SK-N-SH (cell line): ENCODE measurements at regions not wholly inside any gene's neighbourhood (a gene's known extent, or its start where the extent isn't known, plus 50 kb on each side); places are given as distances from the start of the nearest gene placed in this dataset.

Experiments used
- CTCF ChIA-PET: fragments of 300-600, 350-600 bp; formaldehyde crosslinking; extraction: SDS; loops from one replicate; lab custom pipeline; 2021; lab: Yijun Ruan, JAX
- POLR2A ChIA-PET: fragments of 350-600 bp; sonication (Branson Sonifier 250); formaldehyde crosslinking; extraction: SDS; loops from one replicate; lab custom pipeline; 2020; ENCODE audit warnings: antibody characterized with exemption, inconsistent platforms; lab: Yijun Ruan, JAX
- DNase-seq: peaks from one replicate; pipeline ENCODE4 v3.0.0; 2012
- H2AFZ ChIP-seq: fragments of 200-600 bp; sonication (generic); 2 replicates; pipeline ENCODE4 v1.8.1; 2016; ENCODE audit warnings: antibody characterized with exemption, mild to moderate bottlenecking, low read depth
- H3F3A ChIP-seq: fragments of 200-600 bp; sonication (generic); replicated peaks from 2 replicates; pipeline ENCODE3; 2016; ENCODE audit warnings: antibody characterized with exemption, mild to moderate bottlenecking; ENCODE audit not compliant: insufficient read depth
- H3K27ac ChIP-seq, 2 experiments: fragments of 200-500 bp in 1 of 2; fragments of 200-600 bp in 1 of 2; sonication (Bioruptor generic) in 1 of 2; sonication (generic), shearing (Covaris generic) in 1 of 2; 2 replicates each; pipeline versions ENCODE4 v1.5.1 to v1.6.1; 2014 to 2016; ENCODE audit warnings: low read depth in 2 of 2, inconsistent platforms in 1 of 2, low read length in 1 of 2, mild to moderate bottlenecking in 1 of 2, mixed read lengths in 1 of 2
- H3K27me3 ChIP-seq: fragments of 200-600 bp; sonication (generic), shearing (Covaris generic); 2 replicates; pipeline ENCODE4 v1.6.1; 2016; ENCODE audit warnings: mixed run types; ENCODE audit not compliant: insufficient read depth
- H3K36me3 ChIP-seq, 2 experiments: fragments of 200-500 bp in 1 of 2; fragments of 200-600 bp in 1 of 2; sonication (Bioruptor generic) in 1 of 2; sonication (generic) in 1 of 2; replicated peaks in 1 of 2; 2 replicates each; pipeline versions ENCODE3 to v1.5.1; 2014 to 2016; ENCODE audit warnings: low read length in 1 of 2, mild to moderate bottlenecking in 1 of 2; ENCODE audit not compliant: insufficient read depth in 2 of 2, control insufficient read depth in 1 of 2
- H3K4me1 ChIP-seq, 2 experiments: fragments of 200-500 bp in 1 of 2; fragments of 200-600 bp in 1 of 2; sonication (Bioruptor generic) in 1 of 2; sonication (generic), shearing (Covaris generic) in 1 of 2; 2 replicates each; pipeline versions ENCODE4 v1.5.1 to v1.6.1; 2014 to 2016; ENCODE audit warnings: low read depth in 1 of 2, low read length in 1 of 2, mixed run types in 1 of 2; ENCODE audit not compliant: insufficient read depth in 2 of 2, control insufficient read depth in 1 of 2
- H3K4me2 ChIP-seq: fragments of 200-600 bp; sonication (generic), shearing (Covaris generic); 2 replicates; pipeline ENCODE4 v1.6.1; 2017; ENCODE audit warnings: mixed run types
- H3K4me3 ChIP-seq, 2 experiments: fragments of 200-500 bp in 1 of 2; fragments of 200-600 bp in 1 of 2; sonication (Bioruptor generic) in 1 of 2; sonication (generic), shearing (Covaris generic) in 1 of 2; 2 replicates each; pipeline versions ENCODE4 v1.5.1 to v1.8.1; 2014 to 2016; ENCODE audit warnings: low read depth in 2 of 2, inconsistent platforms in 1 of 2, low read length in 1 of 2, mild to moderate bottlenecking in 1 of 2, mixed read lengths in 1 of 2, moderate library complexity in 1 of 2
- H3K79me2 ChIP-seq: fragments of 200-600 bp; sonication (generic); 2 replicates; pipeline ENCODE4 v1.8.1; 2017; ENCODE audit warnings: mild to moderate bottlenecking; ENCODE audit not compliant: insufficient read depth
- H3K9ac ChIP-seq: fragments of 200-600 bp; sonication (generic); 2 replicates; pipeline ENCODE4 v1.6.1; 2017; ENCODE audit warnings: mixed run types
- H3K9me2 ChIP-seq: fragments of 200-600 bp; sonication (generic); 2 replicates; pipeline ENCODE4 v1.6.1; 2017; ENCODE audit warnings: mixed run types
- H3K9me3 ChIP-seq: fragments of 200-600 bp; sonication (generic); 2 replicates; pipeline ENCODE4 v1.6.1; 2017; ENCODE audit warnings: mixed run types, mild to moderate bottlenecking, moderate library complexity
- H4K20me1 ChIP-seq: fragments of 200-600 bp; sonication (generic); 2 replicates; pipeline ENCODE4 v1.6.1; 2017; ENCODE audit warnings: mild to moderate bottlenecking, mixed run types; ENCODE audit not compliant: insufficient read depth
- CHD2 ChIP-seq: fragments of 150-350 bp; IDR thresholded peaks from 2 replicates; pipeline ENCODE4 v1.6.1; 2018; ENCODE audit warnings: low read length; ENCODE audit not compliant: partially characterized antibody
- ELF1 ChIP-seq: IDR thresholded peaks from 2 replicates; pipeline ENCODE4 v1.4.0; 2012
- EP300 ChIP-seq, 2 experiments: IDR thresholded peaks; 2 replicates each; pipeline versions ENCODE4 v1.4.0 to v1.6.1; 2012; ENCODE audit warnings: borderline replicate concordance in 1 of 2, low read depth in 1 of 2, low read length in 1 of 2
- EZH2phosphoT487 ChIP-seq: fragments of 200-600 bp; sonication (generic); IDR thresholded peaks from 2 replicates; pipeline ENCODE4 v1.6.1; 2017; ENCODE audit warnings: low read depth, mixed run types, mild to moderate bottlenecking, antibody characterized with exemption, moderate library complexity, borderline replicate concordance
- FOXJ3 ChIP-seq: sonication (generic); formaldehyde crosslinking; IDR thresholded peaks from 2 replicates; pipeline ENCODE4 v1.5.1; 2020; ENCODE audit warnings: mild to moderate bottlenecking, missing genetic modification reagents
- FOXM1 ChIP-seq: IDR thresholded peaks from 2 replicates; pipeline ENCODE4 v1.4.0; 2012; ENCODE audit warnings: low read depth, mild to moderate bottlenecking
- GATA2 ChIP-seq: sonication (generic); formaldehyde crosslinking; IDR thresholded peaks from 2 replicates; pipeline ENCODE4 v1.5.0; 2020; ENCODE audit warnings: mild to moderate bottlenecking, missing genetic modification reagents
- MAX ChIP-seq: IDR thresholded peaks from 2 replicates; pipeline ENCODE4 v1.4.0; 2012; ENCODE audit warnings: low read depth
- NFIC ChIP-seq: IDR thresholded peaks from 2 replicates; pipeline ENCODE4 v1.4.0; 2012; ENCODE audit warnings: borderline replicate concordance
- NRF1 ChIP-seq: IDR thresholded peaks from 2 replicates; pipeline ENCODE4 v1.6.1; 2012; ENCODE audit warnings: low read depth, mild to moderate bottlenecking, low read length
- PBX3 ChIP-seq: IDR thresholded peaks from 2 replicates; pipeline ENCODE4; 2012
- POLR2AphosphoS5 ChIP-seq: IDR thresholded peaks from 2 replicates; pipeline ENCODE4 v1.6.1; 2012; ENCODE audit warnings: low read depth, low read length
- RCOR1 ChIP-seq: fragments of 150-350 bp; IDR thresholded peaks from 2 replicates; pipeline ENCODE4 v1.6.1; 2017; ENCODE audit warnings: antibody characterized with exemption, low read length
- REST ChIP-seq: IDR thresholded peaks from 2 replicates; pipeline ENCODE4 v1.6.1; 2012; ENCODE audit warnings: mild to moderate bottlenecking, low read depth, low read length, moderate library complexity
- RFX5 ChIP-seq: IDR thresholded peaks from 2 replicates; pipeline ENCODE4 v1.6.1; 2012; ENCODE audit warnings: mild to moderate bottlenecking, improper control_type of control experiment, low read length
- SIN3A ChIP-seq: IDR thresholded peaks from 2 replicates; pipeline ENCODE4 v1.6.1; 2012; ENCODE audit warnings: low read depth, mild to moderate bottlenecking, low read length, moderate library complexity, borderline replicate concordance
- USF1 ChIP-seq: IDR thresholded peaks from 2 replicates; pipeline ENCODE4 v1.4.0; 2012; ENCODE audit warnings: low read depth, borderline replicate concordance
- WGBS: methylation state at CpG from one replicate; pipeline ENCODE4 v1.1.6; 2017; ENCODE audit warnings: low lambda C conversion rate; 5-methylcytosine and 5-hydroxymethylcytosine counted together

GRCh38 chr5:142527234-142527633, 158.7 kb downstream of the FGF1 start:
- H3K9ac ChIP-seq, result no peak overlapping the region
- no peaks in the 10 kb centered on the region for H3K27me3 ChIP-seq
- H3K27ac ChIP-seq, result no peak overlapping the region
- no peaks in the 10 kb centered on the region for H4K20me1 ChIP-seq
- ChIA-PET POLR2A (no interaction called here), CTCF (interaction anchor here (1.1 kb wide), 1 partner anchor 376 kb away, joined by 3 read pairs; no protein-coding TSS in a partner anchor)
- no peaks in the 10 kb centered on the region for H3K9me3 ChIP-seq
- H3K79me2 ChIP-seq, result no peaks in the 10 kb centered on the region
- DNase-seq, result no peak
- H3K9me2 ChIP-seq, result no peaks in the 10 kb centered on the region
- no peaks in the 10 kb centered on the region for H3K36me3 ChIP-seq
- H3K4me2 ChIP-seq, result no peak overlapping the region
- no peak for TF ChIP-seq PBX3
- no peak for TF ChIP-seq SIN3A
- TF ChIP-seq RCOR1, result no peak
- TF ChIP-seq RFX5, result no peak
- TF ChIP-seq USF1, result no peak
- no peak for TF ChIP-seq CHD2
- TF ChIP-seq GATA2 (CRISPR knock-in tag), result no peak
- no peak for TF ChIP-seq POLR2AphosphoS5
- TF ChIP-seq FOXM1, result no peak
- TF ChIP-seq NRF1, result no peak
- TF ChIP-seq ELF1, result no peak
- no peak for TF ChIP-seq REST
- no peak for TF ChIP-seq FOXJ3 (CRISPR knock-in tag)
- TF ChIP-seq NFIC, result no peak
- TF ChIP-seq MAX, result no peak
- no peak for TF ChIP-seq EZH2phosphoT487
- TF ChIP-seq EP300 (IDR thresholded peaks at IDR 0.05; ENCODE audit: borderline replicate concordance in 1 of 2, low read depth in 1 of 2, low read length in 1 of 2), result no peak
- 95% methylated on average over 1 of the region's 1 CpG for WGBS
- peaks cover 21% of the 10 kb centered on the region for H3F3A ChIP-seq
- H2AFZ ChIP-seq, result no peak overlapping the region
- H3K4me3 ChIP-seq, result no peak overlapping the region
- peaks cover under 1 to 18% of the 10 kb centered on the region in 2 experiments; a peak in 2 of 4 replicates for H3K4me1 ChIP-seq
